ENCODE measurements at regions not wholly inside any gene's neighbourhood (a gene's known extent, or its start where the extent isn't known, plus 50 kb on each side); places are given as distances from the start of the nearest gene placed in this dataset.

DNA sequence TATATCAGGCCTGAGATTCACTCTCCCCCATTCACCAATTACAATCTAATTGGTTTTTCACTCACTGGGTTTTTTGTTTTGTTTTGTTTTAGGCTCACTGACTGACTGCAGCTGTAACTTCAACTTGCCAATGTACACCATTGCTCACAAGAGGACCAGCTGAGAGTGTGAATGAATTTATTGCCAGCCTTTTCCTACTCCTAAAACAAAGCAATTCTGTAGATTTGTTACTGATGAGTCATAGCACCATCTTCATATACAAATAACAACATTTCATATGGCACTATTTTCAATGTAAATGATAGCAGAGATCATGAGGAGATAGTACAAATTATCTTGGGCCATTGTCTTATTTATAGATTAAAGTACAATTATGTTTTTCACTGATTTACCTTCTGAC lies 76.0 kb upstream of the DPYD start:
- TF ChIP-seq TAF1 (IDR thresholded peaks at IDR 0.05; ENCODE audit: low read depth) (no peak), EP300 (IDR thresholded peaks at IDR 0.05; ENCODE audit: borderline replicate concordance) (no peak), RAD21 (IDR thresholded peaks at IDR 0.05; ENCODE audit: low read depth) (no peak), YY1 (IDR thresholded peaks at IDR 0.05; ENCODE audit: low read depth) (no peak), EGR1 (IDR thresholded peaks at IDR 0.05) (no peak), CEBPB (IDR thresholded peaks at IDR 0.05) (no peak), ZBTB7A (IDR thresholded peaks at IDR 0.05; ENCODE audit: low read depth) (no peak), REST (IDR thresholded peaks at IDR 0.05; ENCODE audit: low read depth) (no peak), TCF12 (IDR thresholded peaks at IDR 0.05; ENCODE audit: low read depth) (no peak)
- TF ChIP-seq, protein P1, sequence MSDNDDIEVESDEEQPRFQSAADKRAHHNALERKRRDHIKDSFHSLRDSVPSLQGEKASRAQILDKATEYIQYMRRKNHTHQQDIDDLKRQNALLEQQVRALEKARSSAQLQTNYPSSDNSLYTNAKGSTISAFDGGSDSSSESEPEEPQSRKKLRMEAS (IDR thresholded peaks at IDR 0.05): no peak
- TF ChIP-seq, protein P2, sequence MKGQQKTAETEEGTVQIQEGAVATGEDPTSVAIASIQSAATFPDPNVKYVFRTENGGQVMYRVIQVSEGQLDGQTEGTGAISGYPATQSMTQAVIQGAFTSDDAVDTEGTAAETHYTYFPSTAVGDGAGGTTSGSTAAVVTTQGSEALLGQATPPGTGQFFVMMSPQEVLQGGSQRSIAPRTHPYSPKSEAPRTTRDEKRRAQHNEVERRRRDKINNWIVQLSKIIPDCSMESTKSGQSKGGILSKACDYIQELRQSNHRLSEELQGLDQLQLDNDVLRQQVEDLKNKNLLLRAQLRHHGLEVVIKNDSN (IDR thresholded peaks at IDR 0.05): no peak

Data from Ishikawa (cell line).